Loucy (cell line): ENCODE measurements at regions not wholly inside any gene's neighbourhood (a gene's known extent, or its start where the extent isn't known, plus 50 kb on each side); places are given as distances from the start of the nearest gene placed in this dataset.

Experiments used
- H2AFZ ChIP-seq: fragments of 200-600 bp; sonication (generic); 2 replicates; pipeline ENCODE4 v1.6.0; 2016; ENCODE audit warnings: antibody characterized with exemption, mild to moderate bottlenecking, low read length, moderate library complexity
- H3F3A ChIP-seq: fragments of 200-600 bp; 2 replicates; pipeline ENCODE4 v1.6.0; 2016; ENCODE audit warnings: antibody characterized with exemption, low read depth, mild to moderate bottlenecking
- H3K27me3 ChIP-seq: fragments of 200-600 bp; sonication (generic); 2 replicates; pipeline ENCODE4 v1.6.1; 2014; ENCODE audit warnings: low read length, mild to moderate bottlenecking; ENCODE audit not compliant: insufficient read depth, poor library complexity, severe bottlenecking
- H3K36me3 ChIP-seq: fragments of 200-600 bp; sonication (generic); 2 replicates; pipeline ENCODE4 v1.6.1; 2016; ENCODE audit warnings: low read length; ENCODE audit not compliant: insufficient read depth
- H3K4me1 ChIP-seq: fragments of 200-600 bp; sonication (generic); 2 replicates; pipeline ENCODE4 v1.5.1; 2014; ENCODE audit warnings: low read length, mild to moderate bottlenecking; ENCODE audit not compliant: insufficient read depth, poor library complexity, severe bottlenecking
- H3K4me2 ChIP-seq: fragments of 200-600 bp; sonication (generic); 2 replicates; pipeline ENCODE4 v1.6.0; 2014; ENCODE audit warnings: antibody characterized with exemption, low read length, low read depth, mild to moderate bottlenecking; ENCODE audit not compliant: poor library complexity, severe bottlenecking
- H3K4me3 ChIP-seq: fragments of 200-600 bp; sonication (generic); 2 replicates; pipeline ENCODE4 v1.5.1; 2014; ENCODE audit warnings: low read length, mild to moderate bottlenecking, mixed read lengths; ENCODE audit not compliant: poor library complexity, severe bottlenecking
- H3K79me2 ChIP-seq: fragments of 200-600 bp; sonication (generic); 2 replicates; pipeline ENCODE4 v1.6.1; 2014; ENCODE audit warnings: low read length; ENCODE audit not compliant: insufficient read depth
- H3K9ac ChIP-seq: fragments of 200-600 bp; sonication (generic); 2 replicates; pipeline ENCODE4 v1.6.0; 2014; ENCODE audit warnings: mild to moderate bottlenecking, low read depth, low read length, moderate library complexity; ENCODE audit not compliant: poor library complexity, severe bottlenecking
- H3K9me2 ChIP-seq: fragments of 200-600 bp; sonication (generic); replicated peaks from 2 replicates; pipeline ENCODE4 v1.6.1; 2016; ENCODE audit warnings: low read depth, low read length, mixed read lengths
- H3K9me3 ChIP-seq: fragments of 200-600 bp; sonication (generic); 2 replicates; pipeline ENCODE4 v1.6.1; 2014; ENCODE audit warnings: mild to moderate bottlenecking, antibody characterized with exemption, low read length, low read depth; ENCODE audit not compliant: insufficient read depth
- H4K20me1 ChIP-seq: fragments of 200-600 bp; sonication (generic); 2 replicates; pipeline ENCODE4 v1.6.0; 2014; ENCODE audit warnings: antibody characterized with exemption, low read length, mild to moderate bottlenecking; ENCODE audit not compliant: insufficient read depth, poor library complexity, severe bottlenecking
- EZH2phosphoT487 ChIP-seq: fragments of 200-600 bp; IDR thresholded peaks from 2 replicates; pipeline ENCODE4 v1.6.1; 2018; ENCODE audit warnings: antibody characterized with exemption, mild to moderate bottlenecking, moderate library complexity, borderline replicate concordance
- TF ChIP-seq, protein P1 (sequence below): fragments of 200-600 bp; sonication (generic); conservative IDR thresholded peaks from 2 replicates; pipeline ENCODE4 v1.5.1; 2014; ENCODE audit warnings: mild to moderate bottlenecking, antibody characterized with exemption, low read length

DNA sequence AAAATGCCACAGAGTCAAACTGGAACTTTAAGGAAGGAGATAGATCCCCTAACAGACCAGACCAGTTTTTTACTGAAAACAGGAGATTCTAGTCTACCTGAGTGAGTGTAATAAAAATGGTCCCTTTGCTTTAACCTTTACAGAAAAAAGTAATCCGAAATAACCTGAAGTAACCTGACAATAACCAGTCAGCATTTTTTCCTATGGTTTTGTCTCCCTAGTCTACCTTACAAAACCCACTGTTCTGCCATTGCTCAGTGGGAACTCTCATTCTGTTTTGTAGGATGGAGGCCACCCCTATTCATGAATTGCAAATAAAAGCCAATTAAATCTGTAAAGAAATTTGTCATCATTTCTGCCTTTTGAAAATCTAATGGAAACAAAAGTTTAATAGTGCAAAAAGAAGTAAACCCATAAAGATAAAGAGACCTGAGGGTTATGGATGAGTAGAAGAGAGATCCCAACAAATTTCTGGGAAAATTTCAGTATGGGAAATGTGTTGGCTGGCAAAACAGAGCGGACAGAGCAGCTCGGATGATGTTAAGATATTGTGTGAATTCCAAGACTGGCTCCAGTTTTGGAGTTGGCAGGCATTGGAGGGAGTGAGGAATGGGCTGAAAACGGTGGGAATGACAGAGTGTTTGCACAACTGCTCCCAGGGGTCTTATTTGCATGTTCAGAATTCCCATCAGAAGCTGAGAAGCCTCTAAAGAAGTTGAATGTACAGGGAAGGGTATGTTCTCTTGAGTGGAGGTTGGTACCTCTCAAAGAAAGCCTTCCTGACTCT is 104.7 kb upstream of the RALGAPA2 start:
- no peak for TF ChIP-seq EZH2phosphoT487
- TF ChIP-seq, protein P1, sequence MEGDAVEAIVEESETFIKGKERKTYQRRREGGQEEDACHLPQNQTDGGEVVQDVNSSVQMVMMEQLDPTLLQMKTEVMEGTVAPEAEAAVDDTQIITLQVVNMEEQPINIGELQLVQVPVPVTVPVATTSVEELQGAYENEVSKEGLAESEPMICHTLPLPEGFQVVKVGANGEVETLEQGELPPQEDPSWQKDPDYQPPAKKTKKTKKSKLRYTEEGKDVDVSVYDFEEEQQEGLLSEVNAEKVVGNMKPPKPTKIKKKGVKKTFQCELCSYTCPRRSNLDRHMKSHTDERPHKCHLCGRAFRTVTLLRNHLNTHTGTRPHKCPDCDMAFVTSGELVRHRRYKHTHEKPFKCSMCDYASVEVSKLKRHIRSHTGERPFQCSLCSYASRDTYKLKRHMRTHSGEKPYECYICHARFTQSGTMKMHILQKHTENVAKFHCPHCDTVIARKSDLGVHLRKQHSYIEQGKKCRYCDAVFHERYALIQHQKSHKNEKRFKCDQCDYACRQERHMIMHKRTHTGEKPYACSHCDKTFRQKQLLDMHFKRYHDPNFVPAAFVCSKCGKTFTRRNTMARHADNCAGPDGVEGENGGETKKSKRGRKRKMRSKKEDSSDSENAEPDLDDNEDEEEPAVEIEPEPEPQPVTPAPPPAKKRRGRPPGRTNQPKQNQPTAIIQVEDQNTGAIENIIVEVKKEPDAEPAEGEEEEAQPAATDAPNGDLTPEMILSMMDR: no peak
- no peaks in the 10 kb centered on the region for H3K36me3 ChIP-seq
- H3F3A ChIP-seq: no peaks in the 10 kb centered on the region
- no peaks in the 10 kb centered on the region for H4K20me1 ChIP-seq
- H2AFZ ChIP-seq: no peak overlapping the region
- no peak overlapping the region for H3K4me2 ChIP-seq
- no peaks in the 10 kb centered on the region for H3K9me2 ChIP-seq
- no peak overlapping the region for H3K9ac ChIP-seq
- H3K4me3 ChIP-seq: no peak overlapping the region
- H3K27me3 ChIP-seq: no peaks in the 10 kb centered on the region
- H3K79me2 ChIP-seq: no peaks in the 10 kb centered on the region
- peaks cover 16% of the 10 kb centered on the region for H3K4me1 ChIP-seq
- H3K9me3 ChIP-seq: no peaks in the 10 kb centered on the region

DNA sequence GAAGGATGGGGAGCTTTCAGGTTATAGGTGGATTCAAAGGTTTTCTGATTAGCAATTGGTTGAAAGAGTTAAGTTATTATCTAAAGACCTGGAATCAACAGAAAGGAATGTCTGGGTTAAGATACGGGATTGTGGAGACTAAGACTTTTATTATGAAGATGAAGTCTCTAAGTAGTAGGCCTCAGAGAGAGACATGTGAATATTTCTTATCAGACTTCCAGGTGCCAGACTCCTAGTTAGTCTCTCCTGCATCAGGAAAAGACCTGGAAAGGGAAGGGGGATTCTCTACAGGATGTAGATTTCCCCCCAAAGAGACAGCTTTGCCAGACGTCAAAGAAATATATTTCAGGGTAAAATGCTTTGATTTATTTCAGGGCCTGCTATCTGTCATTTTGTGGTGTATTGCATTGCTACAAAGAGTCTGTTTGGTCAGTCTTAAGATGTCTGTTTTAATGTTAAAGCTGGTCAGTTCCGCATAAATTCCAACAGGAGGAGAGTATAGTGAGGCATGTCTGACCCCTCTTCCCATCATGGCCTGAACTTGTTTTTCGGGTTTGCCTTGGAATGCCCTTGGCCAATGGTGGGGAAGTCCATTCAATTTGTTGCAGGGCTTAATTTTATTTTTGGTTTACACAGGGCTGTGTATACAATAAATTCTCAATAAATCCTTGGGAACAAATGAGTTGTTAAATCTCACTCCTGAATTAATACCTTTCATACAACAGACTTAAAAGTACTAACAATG is 103.4 kb upstream of the RALGAPA2 start:
- Histone ChIP-seq H3K9me3 (no peaks in the 10 kb centered on the region), H3K9ac (no peak overlapping the region), H3K79me2 (no peaks in the 10 kb centered on the region), H3K9me2 (no peaks in the 10 kb centered on the region), H3K4me2 (no peak overlapping the region), H4K20me1 (no peaks in the 10 kb centered on the region), H3K4me1 (peaks cover 9% of the 10 kb centered on the region), H2AFZ (no peak overlapping the region), H3K27me3 (no peaks in the 10 kb centered on the region), H3K4me3 (no peak overlapping the region), H3F3A (no peaks in the 10 kb centered on the region), H3K36me3 (no peaks in the 10 kb centered on the region)
- TF ChIP-seq, protein P1: no peak
- TF ChIP-seq EZH2phosphoT487: no peak

DNA sequence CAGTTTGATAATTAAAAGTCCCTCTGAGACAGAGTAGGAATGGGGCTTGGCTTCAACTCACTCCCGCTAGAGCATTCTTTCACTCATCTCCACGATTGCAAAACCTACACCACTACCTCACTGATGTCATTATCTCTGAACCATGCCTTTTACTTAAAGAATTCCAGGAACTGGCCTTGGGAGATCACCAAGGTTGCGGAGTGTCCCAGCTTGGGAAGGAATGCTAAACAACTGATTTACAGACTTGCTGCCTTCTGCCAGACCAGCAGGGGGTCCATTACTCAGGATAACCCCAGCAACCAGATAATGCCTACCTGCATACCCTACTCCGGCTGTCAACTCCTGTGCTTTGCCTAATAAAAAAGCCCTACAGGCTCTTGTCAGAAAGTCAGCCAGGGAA is 102.2 kb upstream of the RALGAPA2 start:
- H3K4me3 ChIP-seq: no peak overlapping the region
- peaks cover 6% of the 10 kb centered on the region for H3K4me1 ChIP-seq
- no peak overlapping the region for H2AFZ ChIP-seq
- H3K79me2 ChIP-seq: no peaks in the 10 kb centered on the region
- no peaks in the 10 kb centered on the region for H3K36me3 ChIP-seq
- no peak for TF ChIP-seq EZH2phosphoT487
- TF ChIP-seq, protein P1: no peak
- no peaks in the 10 kb centered on the region for H3K9me2 ChIP-seq
- H3F3A ChIP-seq: no peaks in the 10 kb centered on the region
- no peaks in the 10 kb centered on the region for H3K27me3 ChIP-seq
- no peaks in the 10 kb centered on the region for H3K9me3 ChIP-seq
- no peak overlapping the region for H3K9ac ChIP-seq
- no peak overlapping the region for H3K4me2 ChIP-seq
- H4K20me1 ChIP-seq: no peaks in the 10 kb centered on the region
